RWPE2 (cell line): ENCODE measurements at regions not wholly inside any gene's neighbourhood (a gene's known extent, or its start where the extent isn't known, plus 50 kb on each side); places are given as distances from the start of the nearest gene placed in this dataset.

ENCODE experiments used
- ATAC-seq: fragments of 200-7000 bp; cut with Tn5 transposase; 3 replicates; pipeline ENCODE4 v1.9.1; 2021; ENCODE audit warnings: low read depth
- DNase-seq: peaks from one replicate; pipeline ENCODE4 v3.0.0-alpha.2; 2020; ENCODE audit warnings: low spot score
- H3K27ac ChIP-seq: fragments of 450-650 bp; 2 replicates; pipeline ENCODE4 v1.5.1; 2017; ENCODE audit warnings: mild to moderate bottlenecking; ENCODE audit not compliant: poor library complexity, severe bottlenecking
- H3K27me3 ChIP-seq: fragments of 250-450 bp; sonication (Bioruptor Pico); 2 replicates; pipeline ENCODE4 v1.5.1; 2021; ENCODE audit warnings: mild to moderate bottlenecking, moderate library complexity; ENCODE audit not compliant: insufficient read depth, poor library complexity, severe bottlenecking
- H3K36me3 ChIP-seq: fragments of 250-450 bp; sonication (Bioruptor Pico); 2 replicates; pipeline ENCODE4 v1.5.1; 2020; ENCODE audit warnings: low read depth, mild to moderate bottlenecking, moderate library complexity
- H3K4me1 ChIP-seq: fragments of 250-450 bp; sonication (Bioruptor Pico); 2 replicates; pipeline ENCODE4 v1.5.1; 2021; ENCODE audit warnings: mild to moderate bottlenecking, moderate library complexity; ENCODE audit not compliant: insufficient read depth, poor library complexity, severe bottlenecking
- H3K4me3 ChIP-seq: fragments of 250-450 bp; sonication (Bioruptor Pico); 2 replicates; pipeline ENCODE4 v1.5.1; 2021; ENCODE audit warnings: mild to moderate bottlenecking, moderate library complexity; ENCODE audit not compliant: severe bottlenecking
- H3K9me3 ChIP-seq: fragments of 250-450 bp; sonication (Bioruptor Pico); 2 replicates; pipeline ENCODE4 v1.5.1; 2021; ENCODE audit warnings: mild to moderate bottlenecking, moderate library complexity; ENCODE audit not compliant: severe bottlenecking
- CTCF ChIP-seq: fragments of 450-650 bp; IDR thresholded peaks from one replicate; pipeline ENCODE4 v1.5.1; 2017; ENCODE audit warnings: mild to moderate bottlenecking, moderate library complexity; ENCODE audit not compliant: poor library complexity, severe bottlenecking

- Histone ChIP-seq H3K27ac (no peak overlapping the region), H3K4me3 (no peak overlapping the region), H3K9me3 (no peaks in the 10 kb centered on the region), H3K27me3 (no peaks in the 10 kb centered on the region), H3K36me3 (no peaks in the 10 kb centered on the region), H3K4me1 (no peaks in the 10 kb centered on the region)
- no peak for TF ChIP-seq CTCF
- ATAC-seq (no peak), DNase-seq (no peak)
Measured at GRCh38 chr2:16962505-16962904, 296.9 kb upstream of the CYRIA start.

GRCh38 chr2:16960579-16960978, 294.9 kb upstream of the CYRIA start:
- DNase-seq = no peak
- TF ChIP-seq CTCF = no peak
- Histone ChIP-seq H3K4me3 (no peak overlapping the region), H3K36me3 (no peaks in the 10 kb centered on the region), H3K9me3 (no peaks in the 10 kb centered on the region), H3K27ac (no peak overlapping the region), H3K4me1 (no peaks in the 10 kb centered on the region), H3K27me3 (no peaks in the 10 kb centered on the region)
- ATAC-seq = no peak

GRCh38 chr2:16958266-16958665, 292.6 kb upstream of the CYRIA start:
- ATAC-seq (no peak), DNase-seq (no peak)
- Histone ChIP-seq H3K27me3 (no peaks in the 10 kb centered on the region), H3K27ac (no peak overlapping the region), H3K4me1 (no peaks in the 10 kb centered on the region), H3K4me3 (no peak overlapping the region), H3K9me3 (no peaks in the 10 kb centered on the region), H3K36me3 (no peaks in the 10 kb centered on the region)
- TF ChIP-seq CTCF = no peak

GRCh38 chr2:16952805-16953204, 287.2 kb upstream of the CYRIA start:
- ATAC-seq = no peak
- no peaks in the 10 kb centered on the region for H3K36me3 ChIP-seq
- H3K4me3 ChIP-seq = no peak overlapping the region
- no peaks in the 10 kb centered on the region for H3K27me3 ChIP-seq
- no peak overlapping the region for H3K27ac ChIP-seq
- no peak for DNase-seq
- no peaks in the 10 kb centered on the region for H3K4me1 ChIP-seq
- no peaks in the 10 kb centered on the region for H3K9me3 ChIP-seq
- TF ChIP-seq CTCF = no peak

- H3K27me3 ChIP-seq = no peaks in the 10 kb centered on the region
- DNase-seq = no peak
- no peak overlapping the region for H3K27ac ChIP-seq
- TF ChIP-seq CTCF = no peak
- H3K4me1 ChIP-seq = no peaks in the 10 kb centered on the region
- H3K9me3 ChIP-seq = no peaks in the 10 kb centered on the region
- no peak for ATAC-seq
- no peak overlapping the region for H3K4me3 ChIP-seq
- H3K36me3 ChIP-seq = no peaks in the 10 kb centered on the region
Measured at GRCh38 chr2:16952368-16952767, 286.7 kb upstream of the CYRIA start.
